ENCODE measurements at regions not wholly inside any gene's neighbourhood (a gene's known extent, or its start where the extent isn't known, plus 50 kb on each side); places are given as distances from the start of the nearest gene placed in this dataset.
"Not testable (repeated sequence)": the region's sequence is repeated elsewhere in the genome, so short reads cannot be mapped to it uniquely, and the experiment has no call there.

DNA sequence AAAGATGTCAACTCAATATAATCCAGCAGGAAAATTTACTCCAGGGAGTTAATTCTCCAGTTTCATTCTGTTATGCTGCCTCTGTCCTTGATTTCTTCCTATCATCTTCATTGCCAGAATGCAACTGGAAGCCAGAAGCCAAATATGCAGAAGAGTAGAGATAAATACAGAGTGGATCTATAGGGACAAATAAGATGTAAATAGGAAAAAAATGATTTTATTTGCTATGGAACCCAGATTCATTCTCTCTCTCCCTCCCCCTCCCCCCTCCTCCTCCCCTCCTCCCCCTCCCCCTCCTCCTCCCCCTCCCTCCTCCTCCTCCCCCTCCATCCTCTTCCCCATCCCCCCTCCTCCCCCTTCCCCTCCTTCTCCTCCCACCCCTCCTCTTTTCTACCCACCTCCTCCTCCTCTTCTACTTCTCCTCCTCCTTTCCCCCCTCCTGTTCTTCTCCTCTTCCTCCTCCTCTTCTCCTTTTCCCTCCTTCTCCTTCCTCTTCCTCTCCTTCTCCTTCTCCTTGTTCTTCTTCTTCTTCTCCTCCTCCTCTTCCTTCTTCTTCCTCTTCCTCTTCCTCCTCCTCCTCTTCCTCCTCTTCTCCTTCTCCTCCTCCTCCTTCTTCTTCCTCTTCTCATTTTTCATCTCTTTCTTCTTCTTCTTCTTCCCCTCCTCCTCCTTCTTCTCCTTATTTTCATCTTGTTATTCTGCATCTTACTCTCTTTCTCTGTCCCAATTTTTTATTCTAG, 306.4 kb downstream of the NUF2 start:
- Histone ChIP-seq H3K27me3 (no peaks in the 10 kb centered on the region), H3K4me3 (no peak overlapping the region), H3K9me3 (peaks cover 0 to 10% of the 10 kb centered on the region in 2 donors), H3K27ac (no peak overlapping the region), H3K36me3 (no peaks in the 10 kb centered on the region), H3K4me1 (no peaks in the 10 kb centered on the region)
- no peak for DNase-seq
- no peak for TF ChIP-seq POLR2A (IDR thresholded peaks at IDR 0.05)
- TF ChIP-seq, protein P1, sequence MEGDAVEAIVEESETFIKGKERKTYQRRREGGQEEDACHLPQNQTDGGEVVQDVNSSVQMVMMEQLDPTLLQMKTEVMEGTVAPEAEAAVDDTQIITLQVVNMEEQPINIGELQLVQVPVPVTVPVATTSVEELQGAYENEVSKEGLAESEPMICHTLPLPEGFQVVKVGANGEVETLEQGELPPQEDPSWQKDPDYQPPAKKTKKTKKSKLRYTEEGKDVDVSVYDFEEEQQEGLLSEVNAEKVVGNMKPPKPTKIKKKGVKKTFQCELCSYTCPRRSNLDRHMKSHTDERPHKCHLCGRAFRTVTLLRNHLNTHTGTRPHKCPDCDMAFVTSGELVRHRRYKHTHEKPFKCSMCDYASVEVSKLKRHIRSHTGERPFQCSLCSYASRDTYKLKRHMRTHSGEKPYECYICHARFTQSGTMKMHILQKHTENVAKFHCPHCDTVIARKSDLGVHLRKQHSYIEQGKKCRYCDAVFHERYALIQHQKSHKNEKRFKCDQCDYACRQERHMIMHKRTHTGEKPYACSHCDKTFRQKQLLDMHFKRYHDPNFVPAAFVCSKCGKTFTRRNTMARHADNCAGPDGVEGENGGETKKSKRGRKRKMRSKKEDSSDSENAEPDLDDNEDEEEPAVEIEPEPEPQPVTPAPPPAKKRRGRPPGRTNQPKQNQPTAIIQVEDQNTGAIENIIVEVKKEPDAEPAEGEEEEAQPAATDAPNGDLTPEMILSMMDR (IDR thresholded peaks at IDR 0.05): no peak
- intact Hi-C loops (cut with DNase I; ENCODE audit: low total_unique reads): no loop called here

DNA sequence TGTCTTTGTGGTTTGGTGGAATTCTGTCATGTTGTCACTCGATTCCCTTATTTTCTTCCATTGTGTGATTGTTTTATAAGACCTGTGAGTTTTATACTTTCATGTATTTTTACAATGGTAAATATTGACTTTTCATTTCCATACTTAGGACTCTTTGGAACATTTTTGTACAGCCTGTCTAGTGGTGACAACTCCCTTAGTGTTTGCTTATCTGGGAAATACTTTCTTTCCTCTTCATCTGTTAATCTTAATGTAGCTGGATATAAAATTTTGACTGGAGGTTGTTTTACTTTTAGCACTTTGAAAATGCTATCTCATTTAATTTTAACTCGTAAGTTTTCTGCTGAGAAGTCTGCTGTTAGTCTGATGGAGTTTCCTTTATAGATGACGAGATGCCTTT, 310.5 kb downstream of the NUF2 start:
- peaks cover 0 to 22% of the 10 kb centered on the region in 2 donors for H3K9me3 ChIP-seq
- no peak overlapping the region for H3K27ac ChIP-seq
- no peak overlapping the region for H3K4me3 ChIP-seq
- TF ChIP-seq POLR2A (IDR thresholded peaks at IDR 0.05): no peak
- TF ChIP-seq, protein P1 (IDR thresholded peaks at IDR 0.05): no peak
- no peaks in the 10 kb centered on the region for H3K4me1 ChIP-seq
- H3K36me3 ChIP-seq: no peaks in the 10 kb centered on the region
- no peak for DNase-seq
- intact Hi-C loops (cut with DNase I; ENCODE audit: low total_unique reads): no loop called here
- no peaks in the 10 kb centered on the region for H3K27me3 ChIP-seq

DNA sequence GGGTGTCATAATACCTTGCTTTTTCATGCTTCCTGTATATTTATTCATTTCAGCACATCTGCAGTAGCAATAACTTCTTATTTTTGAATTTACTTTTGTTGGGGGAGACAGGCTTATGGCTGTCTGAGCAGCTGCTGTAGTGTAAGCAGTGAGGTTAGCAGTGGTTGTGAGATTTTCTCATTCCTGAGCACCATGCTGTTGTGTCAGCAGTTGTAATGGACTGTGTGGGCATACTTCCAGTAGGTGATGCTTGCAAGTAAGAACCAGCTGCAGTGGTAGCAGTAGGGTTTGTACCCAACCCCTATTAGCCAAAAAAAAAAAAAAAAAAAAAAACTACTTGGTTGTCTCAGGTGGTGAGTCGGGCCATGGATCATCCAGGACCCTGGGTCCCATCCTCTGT, 311.6 kb downstream of the NUF2 start:
- TF ChIP-seq POLR2A (IDR thresholded peaks at IDR 0.05): no peak
- TF ChIP-seq, protein P1 (IDR thresholded peaks at IDR 0.05): no peak
- DNase-seq: no peak
- intact Hi-C loops (cut with DNase I; ENCODE audit: low total_unique reads): no loop called here
- no peaks in the 10 kb centered on the region for H3K36me3 ChIP-seq
- no peak overlapping the region for H3K27ac ChIP-seq
- H3K4me1 ChIP-seq: no peaks in the 10 kb centered on the region
- no peaks in the 10 kb centered on the region for H3K27me3 ChIP-seq
- peaks cover 0 to 22% of the 10 kb centered on the region in 2 donors for H3K9me3 ChIP-seq
- no peak overlapping the region for H3K4me3 ChIP-seq

DNA sequence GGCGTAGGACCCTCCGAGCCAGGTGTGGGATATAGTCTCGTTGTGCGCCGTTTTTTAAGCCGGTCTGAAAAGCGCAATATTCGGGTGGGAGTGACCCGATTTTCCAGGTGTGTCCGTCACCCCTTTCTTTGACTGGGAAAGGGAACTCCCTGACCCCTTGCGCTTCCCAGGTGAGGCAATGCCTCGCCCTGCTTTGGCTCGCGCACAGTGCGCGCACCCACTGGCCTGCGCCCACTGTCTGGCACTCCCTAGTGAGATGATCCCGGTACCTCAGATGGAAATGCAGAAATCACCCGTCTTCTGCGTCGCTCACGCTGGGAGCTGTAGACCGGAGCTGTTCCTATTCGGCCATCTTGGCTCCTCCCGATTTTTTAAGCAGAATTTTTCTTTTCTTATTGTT, 323.9 kb downstream of the NUF2 start:
- DNase-seq; H3K4me1 ChIP-seq; H3K36me3 ChIP-seq; H3K9me3 ChIP-seq; intact Hi-C loops (cut with DNase I; ENCODE audit: low total_unique reads); H3K27me3 ChIP-seq; H3K27ac ChIP-seq; H3K4me3 ChIP-seq: not testable (repeated sequence)

DNA sequence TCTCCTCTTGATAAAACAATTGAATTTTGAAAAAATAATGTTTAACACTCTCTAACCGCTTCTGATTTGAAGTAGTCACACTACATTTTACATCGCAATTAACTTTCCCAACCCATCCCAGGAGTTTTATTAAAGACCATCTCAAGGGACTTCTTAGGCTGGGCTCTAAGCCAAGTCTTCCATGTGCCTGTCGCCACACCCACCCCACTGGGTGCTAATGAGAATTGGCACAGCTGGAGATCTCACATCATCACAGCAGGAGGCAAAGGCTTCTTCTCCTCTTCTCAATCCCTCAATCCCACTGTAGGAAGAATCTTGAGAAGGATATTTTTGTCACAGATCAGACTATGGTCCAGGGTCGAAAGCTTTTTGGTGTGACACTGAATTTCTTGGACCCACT, 328.9 kb downstream of the NUF2 start:
- DNase-seq: no peak
- TF ChIP-seq, protein P1 (IDR thresholded peaks at IDR 0.05): no peak
- TF ChIP-seq POLR2A (IDR thresholded peaks at IDR 0.05): no peak
- no peak overlapping the region for H3K4me3 ChIP-seq
- no peaks in the 10 kb centered on the region for H3K27me3 ChIP-seq
- intact Hi-C loops (cut with DNase I; ENCODE audit: low total_unique reads): no loop called here
- H3K9me3 ChIP-seq: no peaks in the 10 kb centered on the region
- H3K4me1 ChIP-seq: no peaks in the 10 kb centered on the region
- no peak overlapping the region for H3K27ac ChIP-seq
- no peaks in the 10 kb centered on the region for H3K36me3 ChIP-seq

DNA sequence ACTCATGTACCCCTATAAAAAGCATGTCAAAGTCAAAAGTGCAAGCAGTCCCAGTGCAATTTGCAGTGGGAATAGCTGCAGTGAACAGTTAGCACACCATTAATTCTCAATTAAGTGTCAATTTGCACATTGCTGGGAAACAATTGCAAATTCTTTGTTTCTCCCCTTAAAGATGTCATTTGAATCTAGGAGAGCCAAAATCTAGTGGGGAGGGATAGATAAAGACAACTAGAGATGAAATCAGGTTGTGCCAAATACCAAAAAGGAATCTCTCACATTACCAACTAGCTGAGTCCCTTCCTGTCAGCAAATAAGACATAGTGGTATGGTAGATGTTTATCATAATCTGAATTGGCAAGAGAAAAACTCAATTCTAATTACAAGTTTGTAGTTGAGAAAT, 330.7 kb downstream of the NUF2 start:
- Histone ChIP-seq H3K9me3 (no peaks in the 10 kb centered on the region), H3K27ac (no peak overlapping the region), H3K4me3 (no peak overlapping the region), H3K4me1 (no peaks in the 10 kb centered on the region), H3K27me3 (no peaks in the 10 kb centered on the region), H3K36me3 (no peaks in the 10 kb centered on the region)
- DNase-seq: no peak
- intact Hi-C loops (cut with DNase I; ENCODE audit: low total_unique reads): no loop called here
- TF ChIP-seq POLR2A (IDR thresholded peaks at IDR 0.05): no peak
- TF ChIP-seq, protein P1 (IDR thresholded peaks at IDR 0.05): no peak
